Dedifferentiated amniotic fluid mesenchymal stem cell (primary cell): ENCODE measurements at regions not wholly inside any gene's neighbourhood (a gene's known extent, or its start where the extent isn't known, plus 50 kb on each side); places are given as distances from the start of the nearest gene placed in this dataset.
"Not testable (repeated sequence)": the region's sequence is repeated elsewhere in the genome, so short reads cannot be mapped to it uniquely, and the experiment has no call there.

Experiments
- DNase-seq: peaks from one replicate; pipeline ENCODE4 v3.0.0-alpha.2; 2016; ENCODE audit errors: extremely low spot score

GRCh38 chr7:84941936-84942335 lies 244.9 kb downstream of the SEMA3D start:
- DNase-seq, result no peak

DNA sequence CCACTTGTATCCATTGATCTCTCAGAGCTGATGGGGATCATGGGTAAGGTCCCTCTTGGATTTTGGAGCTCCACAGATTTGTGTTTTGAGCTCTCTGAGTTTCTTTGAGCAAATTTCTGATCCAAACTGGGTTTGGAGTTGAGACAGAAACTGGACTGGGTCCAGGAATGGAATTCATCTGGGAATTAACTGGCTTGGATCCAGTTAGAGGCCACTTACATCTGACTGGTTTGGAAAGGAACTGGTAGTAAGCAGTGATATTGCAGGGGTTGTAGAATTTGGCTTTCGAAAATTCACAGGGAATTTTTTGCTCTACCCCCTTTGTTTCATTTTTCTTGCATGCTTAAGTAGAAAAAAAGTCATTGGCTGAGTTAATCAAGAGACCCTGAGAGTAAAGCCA lies 245.6 kb downstream of the SEMA3D start:
- DNase-seq, result no peak

DNA sequence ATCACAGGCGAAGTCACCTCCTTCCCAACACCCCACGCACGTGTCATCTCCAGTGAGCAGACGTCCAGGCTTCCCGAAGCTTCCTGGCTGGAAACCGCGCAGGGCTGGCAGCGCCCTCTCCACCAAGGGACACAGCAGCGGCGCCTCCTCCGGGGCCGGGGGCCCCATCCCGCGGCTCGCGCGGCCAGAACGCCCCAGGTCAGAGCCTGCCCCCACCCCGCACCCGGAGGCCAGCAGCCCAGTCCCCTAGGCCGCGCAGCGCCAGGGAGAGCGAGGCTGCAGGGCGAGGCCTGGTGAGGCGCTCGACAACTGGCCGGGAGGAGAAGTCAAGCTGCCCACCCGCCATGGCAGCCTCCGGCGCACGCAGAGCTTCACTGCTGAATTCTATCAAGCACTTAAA lies 247.0 kb downstream of the SEMA3D start:
- no peak for DNase-seq

DNA sequence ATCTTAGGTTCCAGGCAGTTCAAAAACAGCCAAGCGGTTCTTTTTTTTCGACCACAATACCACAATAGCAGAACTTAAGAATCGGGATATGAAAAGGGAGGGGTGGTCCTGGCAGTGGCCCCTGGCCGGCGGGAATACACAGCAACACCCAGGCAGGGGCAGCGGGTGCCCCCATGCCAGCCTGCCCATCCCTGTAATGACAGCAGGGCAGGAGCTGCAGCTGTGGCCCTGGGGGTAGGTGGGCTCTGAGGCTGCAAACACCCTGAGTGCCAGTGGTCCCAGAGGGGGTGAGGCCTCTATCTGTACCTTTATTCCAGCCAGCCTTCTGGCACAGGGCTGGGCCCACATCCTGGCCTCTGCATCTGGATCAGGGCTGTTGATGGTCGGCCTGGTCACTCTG lies 247.4 kb downstream of the SEMA3D start:
- no peak for DNase-seq

DNA sequence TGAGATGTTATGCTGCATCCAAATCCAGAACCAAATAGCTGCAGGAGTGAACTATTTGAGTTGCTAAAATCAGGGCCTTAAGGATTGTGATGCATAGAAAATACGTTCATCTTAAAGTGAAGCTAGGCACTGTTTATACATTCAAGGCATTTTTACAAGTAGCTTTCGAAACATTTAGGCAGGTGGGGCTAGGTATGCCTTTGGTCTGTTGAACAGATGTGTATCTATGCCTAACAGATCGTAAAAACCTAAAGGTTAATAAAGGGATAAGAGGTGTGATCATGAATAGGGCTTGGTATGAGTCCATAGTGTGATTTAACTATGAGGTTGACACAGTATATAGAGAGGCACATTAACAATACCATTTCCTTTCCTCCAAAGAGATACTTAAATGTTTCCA lies 262.5 kb downstream of the SEMA3D start:
- no peak for DNase-seq

DNA sequence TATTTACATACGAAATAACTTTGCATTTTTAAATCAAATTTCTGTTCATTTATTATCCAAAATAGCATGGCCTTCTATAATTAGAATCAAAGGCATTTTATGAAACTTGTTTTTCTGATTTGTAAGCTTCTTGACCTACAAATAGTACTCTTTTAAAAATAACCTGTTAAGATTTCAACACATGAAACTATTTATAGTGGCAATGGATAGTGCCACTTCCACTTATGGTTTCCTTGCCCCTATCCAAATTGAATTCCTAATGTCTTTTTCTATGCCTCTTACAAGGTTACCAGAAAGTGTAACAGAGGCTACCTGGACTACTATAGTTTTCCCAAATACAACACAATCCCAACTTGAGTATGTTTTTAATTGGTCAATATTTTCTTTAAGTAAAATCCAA lies 263.5 kb downstream of the SEMA3D start:
- DNase-seq, result no peak

GRCh38 chr7:84921154-84921553 lies 265.7 kb downstream of the SEMA3D start:
- no peak for DNase-seq

DNA sequence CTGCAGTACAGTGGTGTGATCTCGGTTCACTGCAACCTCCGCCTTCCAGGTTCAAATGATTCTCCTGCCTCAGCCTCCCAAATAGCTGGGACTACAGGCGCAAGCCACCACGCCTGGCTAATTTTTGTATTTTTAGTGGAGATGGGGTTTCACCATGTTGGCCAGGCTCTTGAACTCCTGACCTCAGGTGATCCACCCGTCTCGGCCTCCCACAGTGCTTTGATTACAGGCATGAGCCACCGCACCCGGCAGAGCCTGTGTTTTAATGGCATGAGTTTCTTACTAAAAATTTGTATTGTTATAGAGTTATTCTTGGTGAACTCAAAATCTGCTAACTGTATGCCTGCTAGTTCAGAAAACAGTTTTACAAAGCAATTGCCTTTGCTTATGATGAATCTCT lies 269.9 kb downstream of the SEMA3D start:
- DNase-seq, result not testable (repeated sequence)

- DNase-seq, result no peak
Measured at GRCh38 chr7:84916161-84916560, 270.7 kb downstream of the SEMA3D start.

- DNase-seq, result no peak
Measured at GRCh38 chr7:84914598-84914997, 272.3 kb downstream of the SEMA3D start.

DNA sequence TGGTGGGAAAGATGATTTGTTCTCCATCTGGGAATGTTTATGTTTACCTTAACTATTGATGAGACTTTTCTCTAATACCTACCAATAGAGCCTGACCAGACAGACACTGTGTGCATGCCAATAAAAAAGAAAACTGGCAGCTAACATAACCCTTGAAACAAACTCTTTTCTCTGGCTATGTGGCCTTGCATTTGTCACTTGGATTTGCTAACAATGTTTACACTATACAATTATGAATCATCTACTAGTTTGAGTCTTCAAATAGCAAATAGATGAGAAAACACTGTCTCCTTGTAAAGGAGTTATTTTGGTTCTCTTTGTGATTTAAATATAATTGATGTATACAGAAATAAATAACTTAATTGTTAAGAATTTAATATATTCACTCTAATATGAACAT lies 273.1 kb downstream of the SEMA3D start:
- DNase-seq, result no peak

GRCh38 chr7:84912993-84913635 lies 273.7 kb downstream of the SEMA3D start:
- DNase-seq, result no peak

GRCh38 chr7:84912537-84912936 lies 274.3 kb downstream of the SEMA3D start:
- no peak for DNase-seq

- no peak for DNase-seq
Measured at GRCh38 chr7:84912018-84912417, 274.8 kb downstream of the SEMA3D start.

DNA sequence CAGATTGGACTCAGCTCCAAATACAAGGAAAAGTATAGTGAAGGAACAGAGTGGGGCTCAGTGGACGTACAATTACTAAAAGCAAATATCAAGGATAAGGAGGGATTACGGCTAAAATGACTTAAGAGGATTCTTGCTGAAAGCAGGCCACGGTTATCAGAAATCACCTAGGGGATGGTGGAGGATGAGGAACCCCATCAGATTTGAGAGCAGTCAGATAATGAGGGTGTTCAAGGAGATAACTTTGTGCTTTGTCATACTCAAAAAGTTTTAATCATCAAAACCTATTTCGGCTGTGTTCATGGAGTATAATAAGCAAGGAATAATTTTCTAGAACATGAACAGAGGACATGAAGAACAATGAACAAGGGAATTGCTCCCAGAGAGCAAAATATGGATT lies 275.8 kb downstream of the SEMA3D start:
- DNase-seq, result no peak

DNA sequence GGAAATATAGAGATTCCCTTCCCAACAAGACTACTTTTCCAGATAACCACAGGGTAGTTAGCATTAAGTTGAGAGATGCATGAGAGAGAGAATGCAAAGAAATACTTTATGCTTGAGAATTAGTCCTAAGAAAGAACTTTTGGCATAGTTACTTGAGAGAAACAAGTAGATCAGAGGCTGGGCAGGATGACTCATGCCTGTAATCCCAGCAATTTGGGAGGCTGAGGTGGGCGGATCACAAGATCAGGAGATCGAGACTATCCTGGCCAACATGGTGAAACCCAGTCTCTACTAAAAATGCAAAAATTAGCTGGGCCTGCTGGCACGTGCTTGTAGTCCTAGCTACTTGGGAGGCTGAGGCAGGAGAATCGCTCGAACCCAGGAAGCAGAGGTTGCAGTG lies 276.5 kb downstream of the SEMA3D start:
- not testable (repeated sequence) for DNase-seq

- DNase-seq, result no peak
Measured at GRCh38 chr7:84908196-84908793, 278.6 kb downstream of the SEMA3D start.

DNA sequence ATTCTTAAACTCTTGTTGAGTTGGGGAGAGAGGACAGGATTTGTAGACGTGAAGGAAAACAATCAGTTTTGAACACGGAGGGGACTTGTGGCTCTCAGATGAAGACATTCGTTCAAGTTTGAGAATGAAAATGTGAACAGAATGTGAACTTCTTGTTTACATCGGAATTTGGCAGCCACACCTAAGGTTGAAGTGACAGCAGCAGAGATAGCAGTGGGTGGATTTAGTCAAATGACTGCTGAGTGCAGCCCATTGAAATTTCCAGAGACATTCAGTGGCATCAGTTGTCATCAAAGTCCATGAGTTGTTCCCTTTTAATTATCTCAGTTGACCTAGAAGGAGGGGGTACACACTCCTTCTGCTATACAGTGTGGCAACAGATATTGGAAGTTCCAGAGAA lies 280.0 kb downstream of the SEMA3D start:
- DNase-seq, result no peak

DNA sequence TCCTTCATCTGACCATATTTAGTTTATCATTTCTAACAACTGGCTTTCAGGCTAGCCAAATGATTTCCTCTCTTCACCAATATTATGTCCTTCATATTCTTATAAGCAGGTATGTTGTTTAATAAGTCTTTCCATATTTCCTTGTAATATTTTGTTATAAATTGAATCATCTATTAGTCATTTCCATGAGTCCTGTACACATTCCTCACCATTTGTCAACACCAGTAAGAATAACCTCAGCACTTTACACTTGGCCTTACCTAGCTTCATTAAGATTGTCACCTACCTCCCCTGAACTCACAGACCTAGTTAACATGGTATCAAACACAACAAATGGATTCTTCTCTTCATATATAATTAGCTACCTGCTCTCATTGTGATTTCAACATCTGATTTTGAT lies 282.3 kb downstream of the SEMA3D start:
- no peak for DNase-seq

DNA sequence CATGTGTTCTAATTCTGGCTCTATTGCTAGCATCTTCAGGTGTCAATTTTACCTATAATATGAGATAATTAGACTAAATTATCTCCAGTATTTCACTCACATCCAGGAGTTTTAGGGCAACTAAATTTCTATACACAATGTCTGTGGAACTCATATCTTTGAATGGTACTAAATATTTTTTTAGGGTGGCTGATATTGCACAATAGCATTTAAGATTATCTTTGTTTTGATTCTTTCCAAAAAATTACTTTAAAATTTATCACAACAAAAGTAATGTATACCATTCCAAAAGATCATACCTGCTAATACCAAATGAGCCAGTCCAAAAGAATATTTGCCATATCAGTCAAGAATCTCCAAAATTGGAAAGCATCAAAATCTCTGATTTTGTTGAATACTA lies 285.5 kb downstream of the SEMA3D start:
- no peak for DNase-seq

GRCh38 chr7:84900215-84900614 lies 286.6 kb downstream of the SEMA3D start:
- DNase-seq, result no peak

DNA sequence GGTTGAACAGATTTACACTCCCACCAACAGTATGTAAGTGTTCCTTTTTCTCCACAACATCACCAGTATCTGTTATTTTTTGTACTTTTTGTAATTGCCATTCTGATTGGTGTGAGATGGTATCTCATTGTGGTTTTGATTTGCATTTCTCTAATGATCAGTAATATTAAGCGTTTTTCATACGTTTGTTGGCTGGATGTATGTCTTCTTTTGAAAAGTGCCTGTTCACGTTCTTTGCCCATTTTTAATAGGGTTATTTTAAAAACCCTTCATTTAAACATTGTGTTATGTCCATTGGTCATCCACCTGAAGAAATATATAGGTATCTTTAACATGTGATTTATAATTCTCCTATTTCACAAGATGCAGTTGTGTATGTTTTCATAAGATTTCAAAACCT lies 291.3 kb downstream of the SEMA3D start:
- DNase-seq, result no peak

DNA sequence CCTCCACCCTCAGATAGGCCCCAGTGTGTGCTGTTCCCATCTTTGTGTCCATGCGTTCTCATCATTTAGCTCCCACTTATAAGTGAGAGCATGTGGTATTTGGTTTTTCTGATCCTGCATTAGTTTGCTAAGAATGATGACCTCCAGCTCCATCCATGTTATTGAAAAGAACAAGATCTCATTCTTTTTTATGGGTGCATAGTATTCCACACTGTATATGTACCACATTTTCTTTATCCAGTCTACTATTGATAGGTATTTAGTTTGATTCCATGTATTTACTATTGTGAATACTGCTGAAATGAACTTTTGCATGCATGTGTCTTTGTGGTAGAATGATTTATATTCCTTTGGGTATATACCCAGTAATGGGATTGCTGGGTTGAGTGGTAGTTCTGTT lies 303.3 kb downstream of the SEMA3D start:
- DNase-seq, result not testable (repeated sequence)
